SH-SY5Y (cell line): ENCODE measurements at regions not wholly inside any gene's neighbourhood (a gene's known extent, or its start where the extent isn't known, plus 50 kb on each side); places are given as distances from the start of the nearest gene placed in this dataset.

Experiments used
- GATA2 ChIP-seq: IDR thresholded peaks from 2 replicates; pipeline ENCODE4 v1.6.1; 2011; ENCODE audit warnings: mild to moderate bottlenecking, low read depth, low read length
- GATA3 ChIP-seq: IDR thresholded peaks from 2 replicates; pipeline ENCODE4 v1.6.1; 2011; ENCODE audit warnings: low read depth, mild to moderate bottlenecking, low read length, moderate library complexity

GRCh38 chr3:150079029-150079739 lies 108.5 kb upstream of the PFN2 start:
- TF ChIP-seq GATA3 (no peak), GATA2 (no peak)
